DMS 273 (cell line): ENCODE measurements at regions not wholly inside any gene's neighbourhood (a gene's known extent, or its start where the extent isn't known, plus 50 kb on each side); places are given as distances from the start of the nearest gene placed in this dataset.

Experiments used
- DNase-seq: peaks from one replicate; lab custom pipeline; 2025; ENCODE audit not compliant: unreplicated experiment; lab: John Stamatoyannopoulos, UW

- no peak for DNase-seq
Measured at GRCh38 chr2:23091019-23091418, 294.0 kb upstream of the KLHL29 start.

GRCh38 chr2:23091900-23092299 is 293.1 kb upstream of the KLHL29 start:
- no peak for DNase-seq

- DNase-seq = peak; percentile 22
Measured at GRCh38 chr2:23092831-23093230, 292.1 kb upstream of the KLHL29 start.

- DNase-seq = no peak
Measured at GRCh38 chr2:23093513-23093912, 291.5 kb upstream of the KLHL29 start.

- DNase-seq = peak; percentile 3
Measured at GRCh38 chr2:23096906-23097602, 287.9 kb upstream of the KLHL29 start.

- DNase-seq = peak; percentile 81
Measured at GRCh38 chr2:23100406-23100805, 284.6 kb upstream of the KLHL29 start.

GRCh38 chr2:23106242-23106785 is 278.7 kb upstream of the KLHL29 start:
- DNase-seq = no peak

- DNase-seq = peak; percentile 26
Measured at GRCh38 chr2:23107327-23107941, 277.5 kb upstream of the KLHL29 start.

GRCh38 chr2:23111263-23111662 is 273.7 kb upstream of the KLHL29 start:
- DNase-seq = no peak

- no peak for DNase-seq
Measured at GRCh38 chr2:23112517-23112916, 272.5 kb upstream of the KLHL29 start.

GRCh38 chr2:23114299-23114698 is 270.7 kb upstream of the KLHL29 start:
- no peak for DNase-seq

- no peak for DNase-seq
Measured at GRCh38 chr2:23118313-23118712, 266.7 kb upstream of the KLHL29 start.

GRCh38 chr2:23118894-23119293 is 266.1 kb upstream of the KLHL29 start:
- DNase-seq = no peak

GRCh38 chr2:23120161-23120560 is 264.8 kb upstream of the KLHL29 start:
- DNase-seq = no peak

GRCh38 chr2:23121968-23122648 is 262.9 kb upstream of the KLHL29 start:
- no peak for DNase-seq

- no peak for DNase-seq
Measured at GRCh38 chr2:23122681-23123215, 262.2 kb upstream of the KLHL29 start.

GRCh38 chr2:23123686-23124085 is 261.3 kb upstream of the KLHL29 start:
- peak; percentile 25 for DNase-seq

GRCh38 chr2:23124214-23124750 is 260.7 kb upstream of the KLHL29 start:
- peak; percentile 87 for DNase-seq

- DNase-seq = no peak
Measured at GRCh38 chr2:23127465-23127864, 257.5 kb upstream of the KLHL29 start.

GRCh38 chr2:23128684-23129292 is 256.2 kb upstream of the KLHL29 start:
- no peak for DNase-seq

- no peak for DNase-seq
Measured at GRCh38 chr2:23131066-23131575, 253.9 kb upstream of the KLHL29 start.
